DND-41 (cell line): ENCODE measurements at regions not wholly inside any gene's neighbourhood (a gene's known extent, or its start where the extent isn't known, plus 50 kb on each side); places are given as distances from the start of the nearest gene placed in this dataset.
"Not testable (repeated sequence)": the region's sequence is repeated elsewhere in the genome, so short reads cannot be mapped to it uniquely, and the experiment has no call there.

Experiments used
- ATAC-seq: fragments of 200-7000 bp; cut with Tn5 transposase; 3 replicates; pipeline ENCODE4 v1.9.1; 2021; ENCODE audit warnings: low read depth; ENCODE audit not compliant: insufficient read depth
- DNase-seq: peaks from one replicate; pipeline ENCODE4 v3.0.0-alpha.2; 2020
- H2AFZ ChIP-seq: 2 replicates; pipeline ENCODE4 v1.6.0; 2012; ENCODE audit warnings: low read depth, low read length
- H3K27ac ChIP-seq: 2 replicates; pipeline ENCODE4 v1.5.1; 2012; ENCODE audit warnings: low read length, inconsistent platforms
- H3K27me3 ChIP-seq: fragments of 200-600 bp; sonication (generic); 2 replicates; pipeline ENCODE4 v1.6.0; 2012; ENCODE audit warnings: low read length, mild to moderate bottlenecking, inconsistent platforms; ENCODE audit not compliant: insufficient read depth, poor library complexity
- H3K36me3 ChIP-seq: 2 replicates; pipeline ENCODE4 v1.5.1; 2012; ENCODE audit warnings: low read length, inconsistent platforms; ENCODE audit not compliant: insufficient read depth
- H3K4me1 ChIP-seq: 2 replicates; pipeline ENCODE4 v1.5.1; 2012; ENCODE audit warnings: mild to moderate bottlenecking, low read length; ENCODE audit not compliant: insufficient read depth
- H3K4me2 ChIP-seq: 2 replicates; pipeline ENCODE4 v1.6.0; 2012; ENCODE audit warnings: mild to moderate bottlenecking, moderate library complexity, low read length, inconsistent platforms; ENCODE audit not compliant: insufficient read depth
- H3K4me3 ChIP-seq, 2 experiments: fragments of 200-600 bp in 1 of 2; shearing (Covaris generic) in 1 of 2; 2 replicates each; pipeline ENCODE4 v1.5.1; 2012 to 2016; ENCODE audit warnings: inconsistent platforms in 2 of 2, low read length in 2 of 2, mild to moderate bottlenecking in 2 of 2, low read depth in 1 of 2, moderate library complexity in 1 of 2
- H3K79me2 ChIP-seq: 2 replicates; pipeline ENCODE4 v1.6.0; 2012; ENCODE audit warnings: low read length, inconsistent platforms; ENCODE audit not compliant: insufficient read depth
- H3K9ac ChIP-seq: 2 replicates; pipeline ENCODE4 v1.6.0; 2012; ENCODE audit warnings: low read depth, mild to moderate bottlenecking, inconsistent platforms, low read length, moderate library complexity
- H3K9me3 ChIP-seq: 2 replicates; pipeline ENCODE4 v1.5.1; 2012; ENCODE audit warnings: low read length, moderate library complexity, mild to moderate bottlenecking, inconsistent platforms; ENCODE audit not compliant: insufficient read depth, severe bottlenecking
- H4K20me1 ChIP-seq: 2 replicates; pipeline ENCODE4 v1.6.0; 2012; ENCODE audit warnings: low read length; ENCODE audit not compliant: insufficient read depth
- CTCF ChIP-seq: IDR thresholded peaks from 2 replicates; pipeline ENCODE4 v1.5.1; 2012; ENCODE audit warnings: borderline replicate concordance, low read length, moderate library complexity, mild to moderate bottlenecking; ENCODE audit not compliant: poor library complexity, severe bottlenecking; ENCODE audit errors: extremely low read depth
- EZH2 ChIP-seq: IDR thresholded peaks from 3 replicates; pipeline ENCODE4 v1.6.1; 2012; ENCODE audit warnings: borderline replicate concordance, low read depth, mild to moderate bottlenecking, moderate library complexity, low read length, inconsistent platforms; ENCODE audit not compliant: severe bottlenecking

GRCh38 chr6:166235666-166236292 lies 68.1 kb upstream of the TBXT start:
- Histone ChIP-seq H3K9ac (no peak overlapping the region), H3K4me2 (no peak overlapping the region), H4K20me1 (no peaks in the 10 kb centered on the region), H3K4me3 (no peak overlapping the region), H2AFZ (no peak overlapping the region), H3K27me3 (no peaks in the 10 kb centered on the region), H3K79me2 (no peaks in the 10 kb centered on the region), H3K27ac (no peak overlapping the region; the same call in 1 of the 2 replicates), H3K4me1 (peaks cover 26% of the 10 kb centered on the region), H3K36me3 (no peaks in the 10 kb centered on the region), H3K9me3 (no peaks in the 10 kb centered on the region)
- DNase-seq (no peak), ATAC-seq (no peak)
- TF ChIP-seq EZH2 (no peak), CTCF (no peak)

- peak overlapping the region; percentile 43; the same call in 1 of the 2 replicates for H2AFZ ChIP-seq
- 0 out of 2 replicates have a peak overlapping the region, but pooled peaks have one; percentile 27 for H3K4me2 ChIP-seq
- peak overlapping the region; percentile 38; the same call in 1 of the 2 replicates for H3K9ac ChIP-seq
- not testable (repeated sequence) for H4K20me1 ChIP-seq, DNase-seq, H3K27me3 ChIP-seq, H3K4me3 ChIP-seq, H3K79me2 ChIP-seq, ATAC-seq, H3K36me3 ChIP-seq, H3K9me3 ChIP-seq
- H3K27ac ChIP-seq: peak overlapping the region; percentile 78
- H3K4me1 ChIP-seq: peaks cover 54% of the 10 kb centered on the region
Observed at GRCh38 chr6:166231181-166231580, 63.5 kb upstream of the TBXT start.

GRCh38 chr6:166228839-166229528 lies 61.3 kb upstream of the TBXT start:
- Histone ChIP-seq H3K27me3 (no peaks in the 10 kb centered on the region), H2AFZ (peak overlapping the region; percentile 45), H3K4me1 (peaks cover 54% of the 10 kb centered on the region), H3K79me2 (no peaks in the 10 kb centered on the region), H3K4me3 (peak overlapping the region in 1 of 2 experiments; percentile 40; a peak in 2 of 4 replicates), H3K36me3 (no peaks in the 10 kb centered on the region), H4K20me1 (no peaks in the 10 kb centered on the region), H3K27ac (peak overlapping the region; percentile 95), H3K9me3 (no peaks in the 10 kb centered on the region), H3K4me2 (peak overlapping the region; percentile 61), H3K9ac (peak overlapping the region; percentile 41)
- no peak for TF ChIP-seq EZH2
- TF ChIP-seq CTCF: no peak
- DNase-seq: peak; percentile 83
- peak; percentile 94 for ATAC-seq

- Histone ChIP-seq H4K20me1 (no peaks in the 10 kb centered on the region), H2AFZ (no peak overlapping the region), H3K9ac (peak overlapping the region; percentile 41), H3K27me3 (no peaks in the 10 kb centered on the region), H3K4me1 (peaks cover 60% of the 10 kb centered on the region), H3K4me2 (peak overlapping the region; percentile 61), H3K9me3 (no peaks in the 10 kb centered on the region), H3K4me3 (peak overlapping the region in 1 of 2 experiments; percentile 40; a peak in 1 of 4 replicates), H3K27ac (peak overlapping the region; percentile 95), H3K36me3 (no peaks in the 10 kb centered on the region), H3K79me2 (no peaks in the 10 kb centered on the region)
- peak; percentile 52 for ATAC-seq
- DNase-seq: no peak
- TF ChIP-seq CTCF: no peak
- no peak for TF ChIP-seq EZH2
Observed at GRCh38 chr6:166228425-166228824, 60.8 kb upstream of the TBXT start.
